WI38 (cell line): ENCODE measurements at regions not wholly inside any gene's neighbourhood (a gene's known extent, or its start where the extent isn't known, plus 50 kb on each side); places are given as distances from the start of the nearest gene placed in this dataset.

Source experiments
- H3K4me3 ChIP-seq: 2 replicates; pipeline ENCODE4 v1.5.1; 2011; ENCODE audit warnings: low read depth, mild to moderate bottlenecking, control low read depth, low read length
- TF ChIP-seq, protein P1 (sequence below): IDR thresholded peaks from 2 replicates; pipeline ENCODE4 v1.5.1; 2012; ENCODE audit warnings: low read depth, mild to moderate bottlenecking, control low read depth, low read length

DNA sequence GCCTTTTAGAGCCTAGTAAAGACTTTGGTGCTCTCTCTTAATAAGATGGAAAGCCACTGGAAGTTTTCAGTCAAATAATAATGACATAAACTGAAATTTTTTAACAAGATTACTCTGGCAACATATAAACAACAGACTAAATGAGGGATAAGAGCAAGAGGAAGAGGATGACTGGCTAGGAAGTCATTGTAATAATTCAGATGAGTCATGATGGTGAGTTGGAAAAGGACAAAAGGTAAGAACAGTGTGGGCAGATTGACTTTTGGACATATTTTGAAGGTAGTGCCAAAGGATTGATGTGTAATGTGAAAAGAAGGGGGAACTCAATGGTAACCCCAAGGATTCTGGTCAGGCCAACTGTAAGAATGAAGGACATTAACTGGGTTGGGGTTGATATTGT lies 310.3 kb downstream of the NOL4 start:
- TF ChIP-seq, protein P1, sequence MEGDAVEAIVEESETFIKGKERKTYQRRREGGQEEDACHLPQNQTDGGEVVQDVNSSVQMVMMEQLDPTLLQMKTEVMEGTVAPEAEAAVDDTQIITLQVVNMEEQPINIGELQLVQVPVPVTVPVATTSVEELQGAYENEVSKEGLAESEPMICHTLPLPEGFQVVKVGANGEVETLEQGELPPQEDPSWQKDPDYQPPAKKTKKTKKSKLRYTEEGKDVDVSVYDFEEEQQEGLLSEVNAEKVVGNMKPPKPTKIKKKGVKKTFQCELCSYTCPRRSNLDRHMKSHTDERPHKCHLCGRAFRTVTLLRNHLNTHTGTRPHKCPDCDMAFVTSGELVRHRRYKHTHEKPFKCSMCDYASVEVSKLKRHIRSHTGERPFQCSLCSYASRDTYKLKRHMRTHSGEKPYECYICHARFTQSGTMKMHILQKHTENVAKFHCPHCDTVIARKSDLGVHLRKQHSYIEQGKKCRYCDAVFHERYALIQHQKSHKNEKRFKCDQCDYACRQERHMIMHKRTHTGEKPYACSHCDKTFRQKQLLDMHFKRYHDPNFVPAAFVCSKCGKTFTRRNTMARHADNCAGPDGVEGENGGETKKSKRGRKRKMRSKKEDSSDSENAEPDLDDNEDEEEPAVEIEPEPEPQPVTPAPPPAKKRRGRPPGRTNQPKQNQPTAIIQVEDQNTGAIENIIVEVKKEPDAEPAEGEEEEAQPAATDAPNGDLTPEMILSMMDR: no peak
- H3K4me3 ChIP-seq: no peak overlapping the region

DNA sequence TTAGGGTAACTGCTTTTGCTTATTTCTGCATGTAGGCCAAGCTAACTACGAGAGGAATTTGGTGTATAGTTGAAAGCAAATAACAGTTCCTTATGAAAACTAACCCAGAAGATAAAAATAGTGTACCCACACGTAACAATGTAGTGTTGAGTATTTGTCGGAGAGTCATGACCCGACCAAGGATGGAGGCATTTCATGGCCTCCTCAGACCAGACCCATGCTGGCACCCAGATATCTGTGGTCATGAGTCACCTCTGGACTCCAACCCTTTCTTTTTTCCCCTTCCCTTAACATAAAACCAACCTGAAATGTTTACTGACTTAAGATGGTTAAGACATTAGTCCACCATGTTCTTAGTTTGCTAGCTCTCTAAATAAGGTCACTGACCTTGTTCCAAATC lies 318.7 kb downstream of the NOL4 start:
- no peak overlapping the region for H3K4me3 ChIP-seq
- TF ChIP-seq, protein P1: no peak

DNA sequence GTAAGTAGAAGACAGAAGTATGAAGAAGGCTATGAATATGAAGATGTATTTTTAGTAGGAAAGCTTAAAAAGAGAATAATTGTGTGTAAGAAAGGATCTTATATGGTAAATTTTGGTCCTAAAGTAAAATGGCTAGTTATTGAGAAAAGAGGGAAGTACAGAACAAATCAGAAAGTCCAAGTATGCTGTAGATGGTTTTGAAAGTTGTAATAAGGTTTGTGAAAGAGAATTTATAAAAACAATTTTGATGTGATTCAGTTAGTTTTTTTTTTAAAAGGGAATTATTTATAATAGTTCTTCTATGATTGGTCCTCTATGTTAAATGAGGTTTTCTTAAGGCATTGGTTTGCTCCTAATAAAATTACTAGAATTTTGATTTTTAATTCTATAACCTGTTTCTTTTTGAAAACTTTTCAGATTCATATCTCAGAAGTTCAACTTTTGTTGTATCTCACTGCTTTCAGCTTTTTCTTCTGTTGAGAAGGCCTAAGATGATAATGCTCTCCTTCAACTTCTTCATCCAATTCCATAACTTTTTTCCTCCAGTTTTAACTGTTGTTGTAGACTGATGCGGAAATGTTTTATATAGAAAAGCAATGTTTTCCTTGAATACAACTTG lies 322.7 kb downstream of the NOL4 start:
- H3K4me3 ChIP-seq: no peak overlapping the region
- TF ChIP-seq, protein P1: no peak

DNA sequence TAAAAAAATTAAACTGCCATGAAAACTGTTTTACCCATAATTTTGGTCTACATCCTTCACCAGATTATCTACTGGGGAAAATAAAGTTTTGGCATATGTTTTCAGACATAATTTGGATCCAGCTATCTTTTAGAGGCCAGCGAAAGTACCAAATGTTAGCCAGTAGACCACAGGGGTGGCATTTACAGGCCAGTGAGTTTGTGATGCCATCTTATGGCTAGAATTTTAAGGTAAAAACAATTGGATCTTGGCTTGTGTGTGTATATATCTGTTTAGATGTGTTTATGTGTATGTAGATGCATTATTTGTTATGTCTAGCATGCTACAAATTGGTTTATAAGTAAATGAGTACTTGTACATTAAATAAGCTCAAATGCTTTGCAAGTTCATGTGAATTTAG lies 322.6 kb downstream of the ASXL3 start:
- no peak overlapping the region for H3K4me3 ChIP-seq
- TF ChIP-seq, protein P1: no peak

DNA sequence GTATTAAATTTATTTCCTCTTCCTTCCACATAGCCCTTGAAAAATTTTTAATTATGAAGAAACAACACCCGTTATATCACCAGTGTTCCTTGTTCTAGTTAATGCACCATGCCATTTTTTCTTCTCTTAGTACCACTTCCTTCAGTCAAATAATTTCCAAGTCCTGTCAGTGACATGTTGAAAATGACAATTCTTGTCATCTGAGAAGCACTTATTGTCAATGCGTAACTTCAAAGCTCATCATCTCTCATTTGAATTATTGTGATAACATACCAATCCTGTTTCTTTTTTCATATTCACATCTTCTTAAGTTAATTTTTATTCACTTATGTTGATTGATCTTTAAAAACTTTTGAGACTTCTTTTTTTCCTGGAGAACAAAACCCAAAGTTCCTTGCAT lies 320.4 kb downstream of the ASXL3 start:
- TF ChIP-seq, protein P1: no peak
- no peak overlapping the region for H3K4me3 ChIP-seq

DNA sequence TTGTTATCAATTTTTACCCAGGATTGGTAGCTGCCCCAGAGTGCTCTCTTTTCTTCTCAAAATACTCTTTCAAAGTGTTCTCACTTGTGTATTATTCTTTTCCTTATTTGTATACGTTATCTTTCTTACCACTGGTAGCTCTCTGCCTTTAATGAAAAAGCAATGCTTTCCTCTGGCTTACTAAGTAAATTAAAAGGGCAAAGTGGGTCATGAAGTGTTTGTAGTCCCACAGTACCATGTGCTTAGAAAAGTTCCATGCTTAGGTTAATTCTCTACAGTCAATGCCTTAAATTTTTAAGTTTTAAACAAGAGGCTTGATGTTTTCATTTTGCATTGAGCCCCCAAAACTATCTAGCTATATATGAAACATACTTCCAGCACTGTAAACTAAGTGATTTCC lies 300.2 kb downstream of the ASXL3 start:
- TF ChIP-seq, protein P1: no peak
- H3K4me3 ChIP-seq: no peak overlapping the region

DNA sequence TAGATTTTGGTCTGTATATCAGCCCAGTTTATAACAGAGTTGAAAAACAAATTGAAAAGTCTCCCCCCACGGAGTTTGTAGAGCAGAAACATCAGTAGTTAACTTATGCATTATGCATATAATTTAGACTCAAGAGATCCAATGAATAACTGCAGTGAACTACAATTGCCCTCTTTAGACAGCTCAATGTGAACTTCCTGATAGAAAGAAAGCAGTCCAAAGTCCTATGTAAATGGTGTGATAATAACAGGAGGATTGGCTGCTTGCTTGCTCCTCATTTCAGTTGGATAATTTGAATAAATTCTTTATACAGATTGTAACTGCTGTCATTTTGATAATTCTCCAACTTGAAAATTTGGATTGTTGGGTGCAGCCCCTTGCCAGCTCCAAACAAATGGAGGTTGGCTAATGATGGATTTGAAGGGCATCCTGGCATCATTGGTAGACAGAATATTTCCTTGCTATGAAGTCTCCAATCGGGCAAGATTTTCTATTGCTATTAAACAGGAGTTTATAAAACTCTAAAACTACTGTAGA lies 297.1 kb downstream of the ASXL3 start:
- TF ChIP-seq, protein P1: no peak
- H3K4me3 ChIP-seq: no peak overlapping the region
